NCI-H146 (cell line): ENCODE measurements at regions not wholly inside any gene's neighbourhood (a gene's known extent, or its start where the extent isn't known, plus 50 kb on each side); places are given as distances from the start of the nearest gene placed in this dataset.
"Not testable (repeated sequence)": the region's sequence is repeated elsewhere in the genome, so short reads cannot be mapped to it uniquely, and the experiment has no call there.

Experiments used
- DNase-seq: peaks from one replicate; lab custom pipeline; 2025; lab: John Stamatoyannopoulos, UW

DNA sequence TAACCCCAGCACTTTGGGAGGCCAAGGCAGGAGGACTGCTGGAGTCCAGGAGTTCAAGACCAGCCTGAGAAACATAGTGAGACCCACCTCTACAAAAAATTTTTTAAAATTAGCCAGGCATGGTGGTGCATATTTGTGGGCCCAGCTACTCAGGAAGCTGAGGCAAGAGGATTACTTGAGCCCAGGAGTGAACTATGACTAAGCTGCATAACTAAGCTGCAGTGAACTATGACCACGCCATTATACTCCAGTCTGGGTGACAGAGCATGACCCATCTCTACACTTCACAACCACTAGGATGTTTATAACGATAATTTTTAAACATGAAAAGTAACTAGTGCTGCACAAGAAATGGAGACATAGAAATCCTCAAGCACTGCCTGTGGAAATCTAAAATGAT lies 352.7 kb upstream of the SGCG start:
- no peak for DNase-seq

DNA sequence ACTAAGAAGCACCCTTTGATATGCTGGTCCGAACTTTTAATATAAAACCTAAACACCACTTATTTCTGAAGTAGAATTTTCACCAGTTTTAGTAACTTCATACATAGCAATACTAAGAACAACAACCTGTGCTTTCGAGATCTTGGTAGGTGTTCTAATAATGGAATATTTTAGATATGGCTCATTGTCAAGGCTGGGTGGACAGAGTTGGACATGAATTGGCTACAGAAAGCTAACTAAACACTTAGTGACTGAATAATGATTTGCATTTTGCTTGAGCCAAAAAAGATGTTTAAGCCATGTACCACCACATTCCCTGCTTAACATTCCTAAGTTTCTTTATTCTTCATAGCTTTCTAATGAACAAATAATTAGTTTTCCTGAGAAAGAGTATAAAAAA lies 344.3 kb upstream of the SGCG start:
- no peak for DNase-seq

DNA sequence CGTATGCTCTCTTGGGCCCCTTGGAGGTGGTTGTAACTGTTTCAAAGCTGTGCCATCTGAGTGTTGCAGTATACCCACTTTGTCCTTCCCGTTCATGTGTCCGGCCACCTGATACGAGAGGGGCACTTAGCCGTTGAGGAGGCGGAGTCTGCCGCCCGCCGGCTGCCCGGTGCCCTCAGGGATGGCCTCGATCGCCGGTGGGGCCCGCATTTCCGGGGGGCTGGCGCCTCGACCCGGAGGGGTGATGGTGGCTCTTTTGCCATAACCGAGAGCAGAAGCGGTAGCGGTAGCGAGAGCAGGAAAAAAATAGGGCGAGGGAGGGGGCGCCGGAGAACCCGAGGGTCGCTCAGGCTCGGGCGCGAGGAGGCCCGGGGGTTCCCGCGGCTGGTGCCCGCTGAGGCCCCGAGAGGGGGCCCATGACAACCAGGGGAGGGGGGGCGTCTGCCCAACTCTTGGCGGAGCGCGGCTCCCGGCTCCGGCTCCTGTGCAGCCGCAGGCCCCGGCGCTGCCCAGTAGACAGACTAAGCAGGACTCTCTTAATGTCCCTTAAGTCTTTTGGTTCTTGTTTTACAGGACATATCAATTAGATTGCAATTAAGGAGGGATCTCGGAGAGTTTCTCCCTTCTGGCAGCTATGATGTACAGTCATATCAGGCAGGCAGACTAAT lies 342.7 kb upstream of the SGCG start:
- no peak for DNase-seq

DNA sequence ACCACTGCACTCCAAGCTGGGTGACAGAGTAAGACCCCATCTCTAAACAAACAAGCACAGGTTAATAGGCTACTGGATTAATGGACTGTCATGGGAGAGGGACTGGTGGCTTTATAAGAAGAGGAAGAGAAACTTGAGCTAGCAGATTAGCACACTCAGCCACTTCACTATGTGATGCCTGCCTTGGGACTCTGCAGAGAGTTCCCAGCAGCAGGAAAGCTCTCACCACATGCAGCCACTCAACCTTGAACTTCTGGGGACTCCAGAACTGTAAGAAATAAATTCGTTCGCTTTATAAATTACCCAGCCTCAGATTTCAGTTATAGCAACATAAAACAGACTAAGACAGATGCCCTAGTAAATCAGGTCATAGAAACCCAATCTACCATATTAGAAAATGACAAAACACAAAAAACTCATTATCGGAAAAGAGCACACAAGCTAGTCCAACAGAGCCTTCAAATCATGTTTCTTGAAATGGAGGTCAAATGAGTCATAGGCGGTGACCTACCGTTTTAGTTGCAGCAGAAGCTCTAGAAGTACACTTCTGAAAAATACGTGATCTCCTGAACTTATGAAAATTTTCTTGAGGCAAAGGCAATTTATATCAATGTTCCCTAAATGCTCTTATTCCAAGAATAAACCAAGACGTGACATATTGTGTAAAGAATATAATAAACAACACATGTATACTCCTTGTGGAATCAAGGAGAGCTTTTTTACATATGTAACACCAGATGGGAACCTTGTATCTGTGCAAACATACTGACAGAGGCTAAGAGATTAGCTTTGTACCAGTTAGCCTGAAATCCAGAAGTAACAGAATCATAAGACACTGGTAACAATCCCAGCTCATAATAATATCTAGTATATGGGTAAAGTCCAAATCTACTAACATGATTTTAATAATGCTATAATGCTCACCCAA lies 340.9 kb upstream of the SGCG start:
- DNase-seq, result no peak

DNA sequence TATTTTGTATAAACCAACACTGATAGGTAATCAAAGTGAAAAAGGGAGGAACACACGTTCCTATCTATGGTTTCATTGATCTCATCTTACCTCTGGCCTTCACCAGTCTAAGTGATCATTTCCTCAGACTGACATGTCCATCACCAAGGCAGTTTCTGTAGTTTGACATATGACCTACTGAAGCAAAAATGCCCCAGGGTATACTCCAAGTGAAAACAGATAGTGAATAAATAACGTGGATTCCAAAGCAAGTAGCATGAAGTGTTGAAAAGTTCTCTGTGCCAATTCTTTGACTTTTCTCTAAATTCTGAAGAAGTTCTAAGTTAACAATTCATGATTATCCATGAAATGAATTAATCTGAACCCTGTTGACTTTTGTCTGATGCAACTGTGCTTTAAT lies 334.2 kb upstream of the SGCG start:
- no peak for DNase-seq

DNA sequence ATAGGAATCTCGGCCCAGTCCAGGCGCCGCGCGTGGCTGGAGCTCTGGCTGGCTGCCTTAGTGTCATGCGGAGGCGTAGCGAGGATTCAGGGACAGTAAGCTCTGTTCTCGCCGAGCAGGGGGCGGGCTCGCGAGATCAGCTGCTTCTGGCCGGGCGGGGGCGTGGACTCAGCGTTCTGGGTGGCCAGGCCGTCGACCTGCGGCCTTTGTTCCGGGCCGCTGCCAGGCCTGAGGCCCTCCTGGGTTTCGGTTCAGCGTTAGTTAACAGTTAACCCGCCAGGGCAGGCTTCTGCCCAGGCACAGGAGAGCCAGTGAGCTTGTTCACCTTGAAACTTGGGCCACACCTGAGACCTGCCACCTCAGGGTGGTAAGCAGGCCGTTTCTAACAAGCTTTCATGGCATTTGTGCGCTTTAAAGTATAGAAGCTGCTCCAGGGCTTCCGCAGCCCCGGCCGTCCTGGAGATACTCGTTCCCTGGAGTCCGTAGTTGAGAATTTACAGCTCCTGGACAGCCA lies 332.2 kb upstream of the SGCG start:
- peak; percentile 3 for DNase-seq

DNA sequence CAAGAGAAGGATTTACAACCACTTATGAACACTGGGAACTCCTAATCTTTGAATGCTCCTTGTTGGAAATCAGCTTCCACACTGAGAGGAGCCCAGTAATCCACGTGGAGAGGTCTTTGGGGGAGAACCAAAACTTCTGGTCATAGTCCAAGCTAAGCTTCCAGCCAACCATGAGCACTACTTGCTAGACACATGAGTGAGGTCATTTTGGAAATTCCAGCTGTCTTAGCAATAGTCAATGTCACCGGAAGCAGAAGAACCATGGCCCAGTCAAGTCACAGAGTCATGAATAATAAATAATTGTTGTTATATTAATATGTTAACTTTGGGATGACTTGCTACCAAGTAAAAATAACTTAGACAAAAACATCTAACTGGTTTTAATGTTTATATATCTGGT lies 324.9 kb upstream of the SGCG start:
- no peak for DNase-seq

DNA sequence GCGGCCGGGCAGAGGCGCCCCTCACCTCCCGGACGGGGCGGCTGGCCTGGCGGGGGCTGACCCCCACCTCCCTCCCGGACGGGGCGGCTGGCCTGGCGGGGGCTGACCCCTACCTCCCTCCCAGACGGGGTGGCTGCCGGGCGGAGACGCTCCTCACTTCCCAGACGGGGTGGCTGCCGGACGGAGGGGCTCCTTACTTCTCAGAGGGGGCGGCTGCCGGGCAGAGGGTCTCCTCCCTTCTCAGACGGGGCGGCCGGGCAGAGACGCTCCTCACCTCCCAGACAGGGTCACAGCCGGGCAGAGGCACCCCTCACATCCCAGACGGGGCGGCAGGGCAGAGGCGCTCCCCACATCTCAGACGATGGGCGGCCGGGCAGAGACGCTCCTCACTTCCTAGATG lies 321.8 kb upstream of the SGCG start:
- not testable (repeated sequence) for DNase-seq

DNA sequence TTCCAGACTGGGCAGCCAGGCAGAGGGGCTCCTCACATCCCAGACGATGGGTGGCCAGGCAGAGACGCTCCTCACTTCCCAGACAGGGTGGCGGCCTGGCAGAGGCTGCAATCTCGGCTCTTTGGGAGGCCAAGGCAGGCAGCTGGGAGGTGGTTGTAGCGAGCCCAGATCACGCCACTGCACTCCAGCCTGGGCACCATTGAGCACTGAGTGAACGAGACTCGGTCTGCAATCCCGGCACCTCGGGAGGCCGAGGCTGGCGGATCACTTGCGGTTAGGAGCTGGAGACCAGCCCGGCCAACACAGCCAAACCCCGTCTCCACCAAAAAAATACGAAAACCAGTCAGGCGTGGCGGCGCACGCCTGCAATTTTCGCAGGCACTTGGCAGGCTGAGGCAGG lies 321.4 kb upstream of the SGCG start:
- not testable (repeated sequence) for DNase-seq

DNA sequence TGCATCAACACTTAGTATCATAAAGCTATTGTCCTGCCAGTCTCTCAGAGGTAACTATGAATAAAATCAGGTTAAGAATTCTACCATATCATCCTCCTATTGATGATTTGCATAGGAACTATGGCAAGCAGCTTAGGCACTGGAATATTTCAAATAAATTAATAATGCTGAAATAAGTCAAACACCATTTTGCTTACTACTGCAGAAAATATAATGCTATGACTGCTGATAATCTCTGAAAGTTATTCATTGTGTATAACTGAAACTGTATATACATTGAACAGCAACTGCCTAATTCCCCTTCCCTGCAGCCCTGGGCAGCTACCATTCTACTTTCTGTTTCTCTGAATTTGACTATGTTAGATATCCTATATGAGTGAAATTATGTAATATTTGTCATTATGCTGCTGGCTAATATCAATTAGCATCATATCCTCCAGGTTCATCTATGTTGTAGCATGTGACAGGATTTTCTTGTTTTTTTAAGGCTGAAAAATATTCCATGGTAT lies 318.8 kb upstream of the SGCG start:
- DNase-seq, result no peak

DNA sequence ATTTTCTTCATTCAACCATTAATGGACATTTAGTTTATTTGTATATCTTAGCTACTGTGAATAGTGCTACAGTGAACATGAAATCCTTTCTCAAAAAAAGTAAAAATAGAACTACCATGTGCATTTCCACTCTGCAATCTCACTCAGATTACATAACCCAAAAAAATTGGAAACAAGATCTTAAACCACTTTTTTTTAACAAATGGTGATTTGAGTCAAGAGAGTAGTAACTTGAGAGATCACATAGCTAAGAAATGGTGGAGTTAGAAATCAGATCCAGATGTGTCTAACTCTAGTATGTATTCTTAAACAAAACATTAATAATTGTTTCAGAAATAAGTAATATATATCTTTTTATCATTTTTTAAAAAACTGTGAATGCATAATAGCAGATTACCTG lies 318.3 kb upstream of the SGCG start:
- no peak for DNase-seq

DNA sequence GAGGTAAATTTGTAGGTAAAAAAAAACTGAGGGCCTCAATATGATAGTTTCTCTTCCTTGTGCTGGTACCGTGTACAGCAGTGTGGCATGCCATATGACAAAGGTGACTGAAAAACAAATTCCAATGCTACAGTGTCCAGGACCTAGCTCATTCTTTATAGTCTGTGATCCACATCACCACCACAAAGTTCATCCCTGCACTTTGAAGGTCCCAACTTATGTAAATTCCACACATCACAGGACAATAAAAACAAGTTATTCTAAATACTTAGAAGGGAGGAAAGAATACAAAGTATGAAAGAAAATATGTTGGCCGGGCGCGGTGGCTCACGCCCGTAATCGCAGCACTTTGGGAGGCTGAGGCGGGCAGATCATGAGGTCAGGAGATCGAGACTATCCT lies 314.6 kb upstream of the SGCG start:
- DNase-seq, result no peak

DNA sequence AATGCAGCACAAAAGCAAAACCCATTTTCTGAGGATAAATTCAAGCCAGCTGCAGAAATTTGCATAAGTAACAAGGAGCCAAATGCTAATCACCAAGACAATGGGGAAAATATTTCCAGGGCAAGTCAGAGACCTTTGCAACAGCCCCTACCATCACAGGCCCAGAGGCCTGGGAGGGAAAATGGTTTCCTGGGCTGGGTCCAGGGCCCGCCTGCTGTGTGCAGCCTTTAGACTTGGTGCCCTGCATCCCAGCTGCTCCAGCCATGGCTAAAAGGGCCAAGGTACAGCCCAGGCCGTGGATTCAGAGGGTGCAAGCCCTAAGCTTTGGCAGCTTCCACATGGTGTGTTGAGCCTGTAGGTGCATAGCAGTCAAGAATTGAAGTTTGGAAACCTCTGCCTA lies 309.5 kb upstream of the SGCG start:
- DNase-seq, result no peak

DNA sequence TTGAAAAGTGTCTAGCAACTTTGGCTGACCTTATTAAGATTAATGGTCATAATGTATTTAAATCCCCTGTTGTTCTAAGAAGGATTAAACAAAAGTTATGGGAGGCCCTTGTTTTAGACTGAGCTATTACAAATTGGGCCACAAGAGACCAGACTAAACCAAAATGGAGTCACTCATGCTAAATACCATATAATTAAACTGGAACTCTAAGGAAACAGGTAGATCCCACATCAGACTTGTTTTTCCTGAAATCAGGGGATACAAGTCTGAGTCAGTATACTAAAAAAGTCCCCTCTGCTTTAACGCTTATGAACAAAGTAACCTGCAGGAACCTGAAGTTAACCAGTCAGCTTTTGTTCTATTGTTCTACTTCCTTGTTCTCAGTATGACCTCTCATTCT lies 305.9 kb upstream of the SGCG start:
- DNase-seq, result no peak

DNA sequence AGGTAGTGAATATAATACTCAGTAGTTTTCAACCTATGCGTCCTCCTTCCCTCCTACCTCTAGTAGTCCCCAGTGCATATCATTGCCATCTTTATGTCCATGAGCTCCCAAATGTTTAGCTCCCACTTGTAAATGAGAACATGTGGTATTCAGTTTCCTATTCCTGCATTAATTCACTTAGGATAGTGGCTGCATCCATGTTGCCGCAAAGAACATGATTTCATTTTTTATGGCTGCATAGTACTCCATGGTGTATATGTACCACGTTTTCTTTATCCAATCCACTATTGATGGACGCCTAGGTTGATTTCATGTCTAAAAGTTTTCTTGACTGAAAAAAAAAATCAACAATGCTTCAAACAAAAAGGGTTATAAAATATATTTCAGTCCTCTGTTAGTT lies 303.4 kb upstream of the SGCG start:
- no peak for DNase-seq

DNA sequence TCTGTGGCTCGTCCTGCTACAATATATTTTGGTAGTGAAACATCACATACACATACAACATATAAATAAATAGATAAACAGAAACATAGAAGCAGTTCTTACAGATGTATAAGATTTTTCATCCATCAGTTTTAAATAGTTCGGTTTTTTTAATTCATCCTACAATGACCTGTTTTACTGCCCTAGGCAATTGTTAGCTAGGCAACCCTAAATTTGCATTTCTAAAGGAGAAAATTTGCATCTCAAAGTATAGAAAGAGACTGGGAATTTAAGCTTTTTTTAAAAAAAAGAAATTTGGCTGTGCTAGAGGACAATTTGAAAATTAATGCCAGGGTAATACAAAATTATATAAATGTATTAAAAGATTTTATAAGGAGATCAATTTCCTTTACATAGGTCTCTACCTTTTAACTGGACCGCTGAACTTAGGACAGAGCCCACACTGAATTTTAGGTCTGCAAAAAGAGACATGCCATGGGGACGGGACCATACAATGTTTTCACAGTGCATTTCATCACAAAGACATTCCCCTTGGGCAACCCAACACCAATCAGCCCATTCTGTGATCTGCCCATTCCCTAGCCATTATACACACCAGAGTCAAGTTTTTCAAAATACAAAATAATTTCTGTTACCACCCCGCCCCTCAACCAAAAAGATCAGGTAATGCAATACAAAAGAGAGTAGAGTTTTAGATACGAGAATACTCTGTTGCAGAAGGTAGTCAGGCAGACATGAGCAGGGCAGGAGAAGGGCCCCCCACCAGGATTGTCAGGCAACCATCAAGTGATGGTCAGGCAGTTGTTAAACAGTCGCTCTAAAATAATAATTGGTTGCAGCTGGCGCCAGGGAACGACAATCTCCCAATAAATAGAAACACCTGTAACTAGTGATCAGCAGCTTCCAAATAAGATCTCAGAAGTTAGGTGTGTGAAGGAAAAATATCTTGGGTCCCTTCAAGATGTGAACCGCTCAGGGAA lies 299.7 kb upstream of the SGCG start:
- no peak for DNase-seq

DNA sequence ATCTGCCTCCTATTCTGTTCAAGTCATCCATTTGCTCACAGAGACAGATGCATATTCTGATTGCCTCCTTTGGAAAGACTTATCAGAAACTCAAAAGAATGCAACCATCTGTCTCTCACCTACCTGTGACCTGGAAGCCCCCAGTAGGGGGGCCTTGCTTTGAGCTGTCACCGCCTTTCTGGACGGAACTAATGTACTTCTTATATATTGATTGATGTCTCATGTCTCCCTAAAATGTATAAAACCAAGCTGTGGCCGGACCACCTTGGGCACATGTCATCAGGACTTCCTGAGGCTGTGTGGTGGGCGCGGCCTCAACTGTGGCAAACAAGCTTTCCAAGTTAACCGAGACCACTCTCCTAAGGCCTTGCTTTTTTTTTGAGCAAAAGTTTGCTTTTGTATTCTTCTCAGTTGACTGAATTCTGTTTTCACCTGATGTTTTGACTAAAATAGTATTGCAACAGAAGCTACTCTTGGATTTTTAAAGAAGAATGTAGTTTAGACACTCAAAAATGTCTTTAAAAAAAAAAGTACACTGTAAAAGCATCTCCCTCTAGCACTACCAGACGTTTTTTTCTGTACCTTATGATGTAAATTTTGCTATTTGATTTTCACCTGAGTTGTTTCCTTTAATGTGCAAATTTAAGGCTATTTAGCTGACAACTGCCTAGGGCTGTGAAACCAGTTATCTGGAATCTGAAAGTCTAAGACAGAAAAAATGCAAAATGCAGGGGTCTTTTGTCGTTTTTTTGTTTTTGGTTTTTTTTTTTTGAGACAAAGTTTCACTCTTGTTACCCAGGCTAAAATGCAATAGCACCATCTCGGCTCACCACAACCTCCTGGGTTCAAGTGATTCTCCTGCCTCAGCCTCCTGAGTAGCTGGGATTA lies 298.8 kb upstream of the SGCG start:
- DNase-seq, result not testable (repeated sequence)

DNA sequence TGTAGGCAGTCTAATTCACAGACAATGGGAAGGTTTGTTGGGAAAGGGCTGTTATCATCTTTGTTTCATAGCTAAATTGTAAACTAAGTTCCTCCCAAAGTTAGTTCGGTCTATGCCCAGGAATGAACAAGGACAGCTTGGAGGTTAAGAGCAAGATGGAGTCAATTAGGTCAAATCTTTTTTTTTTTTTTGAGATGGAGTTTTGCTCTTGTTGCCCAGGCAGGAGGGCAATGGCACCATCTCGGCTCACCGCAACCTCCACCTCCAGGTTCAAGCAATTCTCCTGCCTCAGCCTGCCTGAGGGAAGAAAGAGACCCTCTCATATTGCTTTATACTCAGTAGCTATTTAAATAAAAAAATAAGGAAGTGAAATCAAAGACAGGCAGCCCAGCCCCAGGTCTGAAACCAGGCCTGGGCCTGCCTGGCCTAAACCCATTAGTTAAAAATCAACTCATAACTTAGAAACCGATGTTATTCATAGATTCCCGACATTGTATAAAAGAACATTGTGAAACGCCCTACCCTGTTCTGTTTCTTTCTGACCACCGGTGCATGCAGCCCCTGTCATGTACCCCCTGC lies 297.4 kb upstream of the SGCG start:
- DNase-seq, result no peak

DNA sequence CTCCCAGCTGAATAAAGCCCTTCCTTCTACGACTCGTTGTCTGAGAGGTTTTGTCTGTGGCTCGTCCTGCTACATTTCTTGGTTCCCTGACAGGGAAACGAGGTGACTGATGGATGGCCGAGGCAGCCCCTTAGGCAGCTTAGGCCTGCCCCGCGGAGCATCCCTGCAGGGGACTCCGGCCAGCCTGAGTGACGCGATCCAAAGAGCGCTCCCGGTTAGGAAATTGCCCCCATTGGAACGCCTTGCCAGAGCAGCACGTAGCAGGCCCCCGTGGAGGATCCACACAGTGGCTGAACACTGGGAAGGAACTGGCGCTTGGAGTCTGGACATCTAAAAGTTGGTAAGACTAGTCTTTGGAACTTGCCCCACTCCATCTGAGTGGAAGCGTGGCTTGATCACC lies 296.8 kb upstream of the SGCG start:
- DNase-seq, result no peak

DNA sequence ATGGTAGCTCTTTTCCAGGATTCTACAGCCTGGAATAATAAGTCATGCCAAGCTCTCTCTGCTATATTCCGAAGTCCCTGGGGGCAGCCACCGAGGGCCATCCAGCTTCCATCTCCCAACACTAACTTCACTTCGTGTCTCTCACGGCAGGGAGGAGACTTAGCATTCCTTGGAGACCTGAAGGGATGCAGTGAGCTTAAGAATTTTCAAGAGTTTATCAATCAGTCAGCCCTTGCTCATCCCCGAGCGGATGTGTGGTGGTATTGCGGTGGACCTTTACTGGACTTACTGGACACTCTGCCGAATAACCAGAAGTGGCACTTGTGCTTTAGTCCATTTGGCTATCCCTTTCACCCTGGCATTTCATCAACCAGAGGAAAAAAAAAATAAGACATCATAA lies 294.7 kb upstream of the SGCG start:
- not testable (repeated sequence) for DNase-seq

DNA sequence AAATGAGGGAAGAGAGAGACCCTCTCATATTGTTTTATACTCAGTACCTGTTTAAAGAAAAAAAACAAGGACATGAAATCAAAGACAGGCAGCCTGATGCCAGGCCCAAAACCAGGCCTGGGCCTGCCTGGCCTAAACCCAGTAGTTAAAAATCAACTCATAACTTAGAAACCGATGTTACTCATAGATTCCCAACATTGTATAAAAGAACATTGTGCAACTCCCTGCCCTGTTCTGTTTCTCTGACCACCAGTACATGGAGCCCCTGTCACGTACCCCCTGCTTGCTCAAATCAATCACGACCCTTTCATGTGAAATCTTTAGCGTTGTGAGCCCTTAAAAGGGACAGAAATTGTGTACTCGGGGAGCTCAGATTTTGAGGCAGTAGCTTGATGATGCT lies 291.4 kb upstream of the SGCG start:
- not testable (repeated sequence) for DNase-seq
